ENCODE measurements at regions not wholly inside any gene's neighbourhood (a gene's known extent, or its start where the extent isn't known, plus 50 kb on each side); places are given as distances from the start of the nearest gene placed in this dataset.
A peak's percentile ranks its signal among the peaks of the same experiment; 100 is the strongest.

- Histone ChIP-seq H3K4me1 (peaks cover 17% of the 10 kb centered on the region), H3K27ac (peak overlapping the region; percentile 51), H3K9me3 (no peaks in the 10 kb centered on the region), H3K27me3 (no peaks in the 10 kb centered on the region), H3K4me3 (no peak overlapping the region), H3K36me3 (no peaks in the 10 kb centered on the region)
- WGBS, result 17% methylated on average over 4 of the region's 4 CpGs
- no peak for DNase-seq (ENCODE audit: low spot score in 2 of 2)
- TF ChIP-seq POLR2AphosphoS5 (IDR thresholded peaks at IDR 0.05) (no peak), POLR2A (IDR thresholded peaks at IDR 0.05) (no peak), EP300 (IDR thresholded peaks at IDR 0.05) (no peak), CTCF (IDR thresholded peaks at IDR 0.05) (no peak)
These were observed 592.3 kb downstream of the PKHD1 start for GRCh38 chr6:51495096-51495495.

- H3K36me3 ChIP-seq, result no peaks in the 10 kb centered on the region
- DNase-seq (ENCODE audit: low spot score in 2 of 2), result no peak
- no peaks in the 10 kb centered on the region for H3K9me3 ChIP-seq
- TF ChIP-seq CTCF (IDR thresholded peaks at IDR 0.05) (no peak), POLR2A (IDR thresholded peaks at IDR 0.05) (no peak), POLR2AphosphoS5 (IDR thresholded peaks at IDR 0.05) (no peak), EP300 (IDR thresholded peaks at IDR 0.05) (no peak)
- no peaks in the 10 kb centered on the region for H3K27me3 ChIP-seq
- H3K27ac ChIP-seq, result peak overlapping the region; percentile 51
- 53% methylated on average over 3 of the region's 3 CpGs for WGBS
- no peak overlapping the region for H3K4me3 ChIP-seq
- peaks cover 17% of the 10 kb centered on the region for H3K4me1 ChIP-seq
These were observed 591.6 kb downstream of the PKHD1 start for GRCh38 chr6:51495610-51496396.

GRCh38 chr6:51502996-51503395 lies 584.4 kb downstream of the PKHD1 start:
- WGBS, result 57% methylated on average over 1 of the region's 1 CpG
- Histone ChIP-seq H3K36me3 (no peaks in the 10 kb centered on the region), H3K4me1 (no peaks in the 10 kb centered on the region), H3K4me3 (no peak overlapping the region), H3K27ac (no peak overlapping the region), H3K9me3 (no peaks in the 10 kb centered on the region), H3K27me3 (no peaks in the 10 kb centered on the region)
- TF ChIP-seq POLR2AphosphoS5 (IDR thresholded peaks at IDR 0.05), result no peak
- TF ChIP-seq CTCF (IDR thresholded peaks at IDR 0.05), result no peak
- no peak for TF ChIP-seq EP300 (IDR thresholded peaks at IDR 0.05)
- no peak for TF ChIP-seq POLR2A (IDR thresholded peaks at IDR 0.05)
- DNase-seq (ENCODE audit: low spot score in 2 of 2), result no peak

GRCh38 chr6:51505434-51505833 lies 582.0 kb downstream of the PKHD1 start:
- no peak for DNase-seq (ENCODE audit: low spot score in 2 of 2)
- TF ChIP-seq EP300 (IDR thresholded peaks at IDR 0.05) (no peak), POLR2A (IDR thresholded peaks at IDR 0.05) (no peak), POLR2AphosphoS5 (IDR thresholded peaks at IDR 0.05) (no peak), CTCF (IDR thresholded peaks at IDR 0.05) (no peak)
- H3K27me3 ChIP-seq, result no peaks in the 10 kb centered on the region
- H3K27ac ChIP-seq, result no peak overlapping the region
- H3K36me3 ChIP-seq, result no peaks in the 10 kb centered on the region
- no peaks in the 10 kb centered on the region for H3K9me3 ChIP-seq
- no peaks in the 10 kb centered on the region for H3K4me1 ChIP-seq
- no peak overlapping the region for H3K4me3 ChIP-seq

GRCh38 chr6:51509597-51509996 lies 577.8 kb downstream of the PKHD1 start:
- H3K9me3 ChIP-seq, result no peaks in the 10 kb centered on the region
- no peaks in the 10 kb centered on the region for H3K36me3 ChIP-seq
- H3K4me3 ChIP-seq, result no peak overlapping the region
- WGBS, result 85% methylated on average over 5 of the region's 5 CpGs
- no peak for TF ChIP-seq POLR2A (IDR thresholded peaks at IDR 0.05)
- no peak for TF ChIP-seq EP300 (IDR thresholded peaks at IDR 0.05)
- TF ChIP-seq CTCF (IDR thresholded peaks at IDR 0.05), result no peak
- TF ChIP-seq POLR2AphosphoS5 (IDR thresholded peaks at IDR 0.05), result no peak
- H3K27me3 ChIP-seq, result no peaks in the 10 kb centered on the region
- no peak for DNase-seq (ENCODE audit: low spot score in 2 of 2)
- H3K4me1 ChIP-seq, result peaks cover 4% of the 10 kb centered on the region
- no peak overlapping the region for H3K27ac ChIP-seq

Measured in suprapubic skin (tissue), 4 donors.